ENCODE measurements at regions not wholly inside any gene's neighbourhood (a gene's known extent, or its start where the extent isn't known, plus 50 kb on each side); places are given as distances from the start of the nearest gene placed in this dataset.

DNA sequence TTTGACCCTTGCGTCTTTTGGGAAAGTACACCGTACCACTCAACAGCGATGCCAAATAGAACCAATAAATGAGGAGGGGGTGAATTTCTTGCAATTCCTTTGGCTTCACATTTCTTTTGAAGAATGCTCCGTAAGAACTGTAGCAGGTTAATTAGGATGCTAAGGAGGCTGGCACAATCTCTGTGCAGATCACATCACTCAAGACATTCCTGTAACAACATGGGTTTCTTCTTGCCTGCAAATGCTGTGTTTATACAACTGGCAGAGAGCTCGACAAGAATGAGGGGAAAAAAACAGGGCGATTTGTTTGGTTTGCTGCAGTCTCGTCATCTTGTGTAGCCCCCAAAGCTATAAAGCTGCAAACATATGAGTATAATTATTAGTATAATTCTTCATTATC, 424.8 kb upstream of the DCC start:
- DNase-seq (ENCODE audit: low read depth in 1 of 2, low spot score in 1 of 2) (no peak), FAIRE-seq (no peak), ATAC-seq (no peak)
- Histone ChIP-seq H3K9me3 (no peaks in the 10 kb centered on the region), H3K27ac (no peak overlapping the region), H3K4me1 (no peaks in the 10 kb centered on the region), H3K4me3 (no peak overlapping the region), H3K4me2 (no peak overlapping the region)
- WGBS (ENCODE audit: missing lambda C conversion rate): 45% methylated on average over 7 of the region's 7 CpGs
- POLR2A ChIA-PET: no interaction called here
- TF ChIP-seq JUN (IDR thresholded peaks at IDR 0.05) (no peak), KDM5A (IDR thresholded peaks at IDR 0.05) (no peak), JUNB (IDR thresholded peaks at IDR 0.05) (no peak), ZNF302 (CRISPR knock-in tag; IDR thresholded peaks at IDR 0.05) (no peak), SREBF2 (IDR thresholded peaks at IDR 0.05) (no peak), HOXB5 (CRISPR knock-in tag; IDR thresholded peaks at IDR 0.05) (no peak), TP53 (CRISPR knock-in tag; IDR thresholded peaks at IDR 0.05) (no peak), CHD4 (IDR thresholded peaks at IDR 0.05; ENCODE audit: borderline replicate concordance) (no peak), HOXA7 (CRISPR knock-in tag; IDR thresholded peaks at IDR 0.05) (no peak), FOSL2 (IDR thresholded peaks at IDR 0.05) (no peak), FOSL2 (CRISPR knock-in tag; IDR thresholded peaks at IDR 0.05) (no peak), GATA3 (IDR thresholded peaks at IDR 0.05; ENCODE audit: borderline replicate concordance) (no peak), RAD21 (conservative IDR thresholded peaks at IDR 0.05 in 1 of 2, IDR thresholded peaks at IDR 0.05 in 1 of 2) (no peak), POLR2AphosphoS2 (conservative IDR thresholded peaks at IDR 0.05; ENCODE audit: low read length) (no peak), KDM1A (IDR thresholded peaks at IDR 0.05; ENCODE audit: low read depth) (no peak), EP300 (IDR thresholded peaks at IDR 0.05) (no peak), ZSCAN20 (CRISPR knock-in tag; IDR thresholded peaks at IDR 0.05) (no peak), EHMT2 (IDR thresholded peaks at IDR 0.05; ENCODE audit: low read depth) (no peak), CBX2 (IDR thresholded peaks at IDR 0.05; ENCODE audit: borderline replicate concordance, low read depth) (no peak)
- TF ChIP-seq, protein P1, sequence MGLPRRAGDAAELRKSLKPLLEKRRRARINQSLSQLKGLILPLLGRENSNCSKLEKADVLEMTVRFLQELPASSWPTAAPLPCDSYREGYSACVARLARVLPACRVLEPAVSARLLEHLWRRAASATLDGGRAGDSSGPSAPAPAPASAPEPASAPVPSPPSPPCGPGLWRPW (IDR thresholded peaks at IDR 0.05): no peak
- CTCF ChIA-PET: no interaction called here

DNA sequence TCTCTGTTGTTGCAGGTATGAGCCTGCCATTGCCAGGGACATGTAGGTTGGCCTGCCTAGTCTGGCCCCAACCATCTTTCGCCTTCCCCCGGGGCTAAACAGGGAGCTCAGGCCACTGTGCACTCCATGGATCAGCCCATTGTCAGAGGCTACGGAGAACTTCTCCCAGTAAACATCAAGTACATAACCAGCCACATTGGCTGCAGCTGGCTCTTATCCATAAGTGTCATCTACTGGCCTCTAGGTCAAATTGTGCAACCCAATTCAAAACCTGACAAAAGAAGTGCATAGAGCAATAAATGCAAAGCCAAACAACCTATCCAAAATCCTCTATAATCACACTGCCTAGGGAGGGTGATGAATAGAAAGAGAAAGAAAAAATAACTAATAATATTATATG, 418.1 kb upstream of the DCC start:
- no peaks in the 10 kb centered on the region for H3K9me3 ChIP-seq
- ChIA-PET POLR2A (no interaction called here), CTCF (no interaction called here)
- H3K4me3 ChIP-seq: no peak overlapping the region
- 0% methylated on average over 2 of the region's 3 CpGs for WGBS (ENCODE audit: missing lambda C conversion rate)
- no peak for FAIRE-seq
- ATAC-seq: no peak
- H3K27ac ChIP-seq: no peak overlapping the region
- no peaks in the 10 kb centered on the region for H3K4me1 ChIP-seq
- TF ChIP-seq KDM5A (IDR thresholded peaks at IDR 0.05) (no peak), ESRRA (IDR thresholded peaks at IDR 0.05; ENCODE audit: borderline replicate concordance, low read length) (no peak), NFE2L2 (conservative IDR thresholded peaks at IDR 0.05; ENCODE audit: low read length) (no peak), MAZ (IDR thresholded peaks at IDR 0.05; ENCODE audit: borderline replicate concordance, low read depth, low read length) (no peak), RAD21 (conservative IDR thresholded peaks at IDR 0.05 in 1 of 2, IDR thresholded peaks at IDR 0.05 in 1 of 2) (no peak), NR3C1 (IDR thresholded peaks at IDR 0.05) (no peak), JUNB (IDR thresholded peaks at IDR 0.05) (no peak), FOSL2 (IDR thresholded peaks at IDR 0.05) (no peak), FOSL2 (CRISPR knock-in tag; IDR thresholded peaks at IDR 0.05) (no peak), BHLHE40 (IDR thresholded peaks at IDR 0.05; ENCODE audit: low read depth, low read length) (no peak), EHMT2 (IDR thresholded peaks at IDR 0.05; ENCODE audit: low read depth) (no peak), JUN (IDR thresholded peaks at IDR 0.05) (no peak)
- TF ChIP-seq, protein P2, sequence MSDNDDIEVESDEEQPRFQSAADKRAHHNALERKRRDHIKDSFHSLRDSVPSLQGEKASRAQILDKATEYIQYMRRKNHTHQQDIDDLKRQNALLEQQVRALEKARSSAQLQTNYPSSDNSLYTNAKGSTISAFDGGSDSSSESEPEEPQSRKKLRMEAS (IDR thresholded peaks at IDR 0.05): no peak
- TF ChIP-seq, protein P1 (IDR thresholded peaks at IDR 0.05): no peak
- TF ChIP-seq, protein P3, sequence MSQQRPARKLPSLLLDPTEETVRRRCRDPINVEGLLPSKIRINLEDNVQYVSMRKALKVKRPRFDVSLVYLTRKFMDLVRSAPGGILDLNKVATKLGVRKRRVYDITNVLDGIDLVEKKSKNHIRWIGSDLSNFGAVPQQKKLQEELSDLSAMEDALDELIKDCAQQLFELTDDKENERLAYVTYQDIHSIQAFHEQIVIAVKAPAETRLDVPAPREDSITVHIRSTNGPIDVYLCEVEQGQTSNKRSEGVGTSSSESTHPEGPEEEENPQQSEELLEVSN (IDR thresholded peaks at IDR 0.05; ENCODE audit: borderline replicate concordance, low read depth): no peak
- TF ChIP-seq, protein P4, sequence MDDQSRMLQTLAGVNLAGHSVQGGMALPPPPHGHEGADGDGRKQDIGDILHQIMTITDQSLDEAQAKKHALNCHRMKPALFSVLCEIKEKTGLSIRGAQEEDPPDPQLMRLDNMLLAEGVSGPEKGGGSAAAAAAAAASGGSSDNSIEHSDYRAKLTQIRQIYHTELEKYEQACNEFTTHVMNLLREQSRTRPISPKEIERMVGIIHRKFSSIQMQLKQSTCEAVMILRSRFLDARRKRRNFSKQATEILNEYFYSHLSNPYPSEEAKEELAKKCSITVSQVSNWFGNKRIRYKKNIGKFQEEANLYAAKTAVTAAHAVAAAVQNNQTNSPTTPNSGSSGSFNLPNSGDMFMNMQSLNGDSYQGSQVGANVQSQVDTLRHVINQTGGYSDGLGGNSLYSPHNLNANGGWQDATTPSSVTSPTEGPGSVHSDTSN (IDR thresholded peaks at IDR 0.05): no peak
- H3K4me2 ChIP-seq: no peak overlapping the region
- DNase-seq (ENCODE audit: low read depth in 1 of 2, low spot score in 1 of 2): no peak

Data from A549 (cell line).